Keratinocyte (primary cell): ENCODE measurements at regions not wholly inside any gene's neighbourhood (a gene's known extent, or its start where the extent isn't known, plus 50 kb on each side); places are given as distances from the start of the nearest gene placed in this dataset.

Experiments used
- CTCF ChIP-seq, 3 experiments: IDR thresholded peaks in 1 of 3; conservative IDR thresholded peaks in 1 of 3; optimal IDR thresholded peaks in 1 of 3; 2 replicates in 2 of 3; 3 replicates in 1 of 3; pipeline versions ENCODE3 to v1.5.1; 2011; ENCODE audit warnings: low read length in 3 of 3, mild to moderate bottlenecking in 3 of 3, moderate library complexity in 2 of 3, control low read depth in 1 of 3, inconsistent platforms in 1 of 3; ENCODE audit not compliant: insufficient read depth in 2 of 3; ENCODE audit errors: extremely low read depth in 1 of 3
- EZH2 ChIP-seq: IDR thresholded peaks from one replicate; pipeline ENCODE4 v1.6.1; 2012; ENCODE audit warnings: inconsistent platforms, mild to moderate bottlenecking, low read length, moderate library complexity

GRCh38 chr10:131464789-131465188 is 153.3 kb upstream of the TCERG1L start:
- no peak for TF ChIP-seq CTCF (optimal IDR thresholded peaks at IDR 0.05 in 1 of 3, IDR thresholded peaks at IDR 0.05 in 1 of 3, conservative IDR thresholded peaks at IDR 0.05 in 1 of 3; ENCODE audit: extremely low read depth in 1 of 3, insufficient read depth in 2 of 3, low read length in 3 of 3)
- TF ChIP-seq EZH2 = no peak
